ENCODE measurements at regions not wholly inside any gene's neighbourhood (a gene's known extent, or its start where the extent isn't known, plus 50 kb on each side); places are given as distances from the start of the nearest gene placed in this dataset.

DNA sequence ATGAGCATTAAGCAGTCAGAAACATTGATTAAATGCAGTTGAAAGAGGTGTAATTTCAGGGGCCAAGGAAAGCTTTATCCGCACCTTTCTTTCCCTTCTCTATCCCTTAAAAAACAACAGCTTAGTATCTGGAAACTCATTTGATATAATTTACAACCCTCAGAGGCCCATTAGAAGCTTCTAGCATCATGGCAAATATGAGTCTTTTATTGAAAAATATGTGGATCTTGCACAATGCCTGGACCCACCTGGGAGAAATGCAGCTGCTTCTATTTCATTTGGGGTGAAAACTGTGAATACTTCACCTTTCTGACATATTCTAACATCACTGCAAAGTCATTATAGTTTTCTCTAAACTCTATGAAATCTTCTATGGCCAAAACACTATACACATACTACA lies 492.2 kb upstream of the PSMD7 start:
- Histone ChIP-seq H3K4me3 (ENCODE audit: low read depth in 2 of 2, low read length in 2 of 2) (no peak overlapping the region), H3K36me3 (ENCODE audit: control insufficient read depth, insufficient read depth, low read length) (no peaks in the 10 kb centered on the region), H3K27ac (ENCODE audit: low read length) (no peak overlapping the region), H3K27me3 (ENCODE audit: control insufficient read depth, insufficient read depth, low read length) (no peaks in the 10 kb centered on the region), H3K9me3 (ENCODE audit: control insufficient read depth, insufficient read depth, low read depth, low read length) (no peaks in the 10 kb centered on the region), H3K4me1 (ENCODE audit: control insufficient read depth, insufficient read depth, low read length) (no peaks in the 10 kb centered on the region)
- ChIA-PET CTCF (no interaction called here), POLR2A (no interaction called here)
- TF ChIP-seq TCF7L2 (IDR thresholded peaks at IDR 0.05; ENCODE audit: low read depth, low read length) (no peak), POLR2AphosphoS5 (IDR thresholded peaks at IDR 0.05; ENCODE audit: low read depth, low read length) (no peak), SIN3A (IDR thresholded peaks at IDR 0.05; ENCODE audit: borderline replicate concordance, insufficient read depth, low read depth, low read length) (no peak)
- TF ChIP-seq, protein P1, sequence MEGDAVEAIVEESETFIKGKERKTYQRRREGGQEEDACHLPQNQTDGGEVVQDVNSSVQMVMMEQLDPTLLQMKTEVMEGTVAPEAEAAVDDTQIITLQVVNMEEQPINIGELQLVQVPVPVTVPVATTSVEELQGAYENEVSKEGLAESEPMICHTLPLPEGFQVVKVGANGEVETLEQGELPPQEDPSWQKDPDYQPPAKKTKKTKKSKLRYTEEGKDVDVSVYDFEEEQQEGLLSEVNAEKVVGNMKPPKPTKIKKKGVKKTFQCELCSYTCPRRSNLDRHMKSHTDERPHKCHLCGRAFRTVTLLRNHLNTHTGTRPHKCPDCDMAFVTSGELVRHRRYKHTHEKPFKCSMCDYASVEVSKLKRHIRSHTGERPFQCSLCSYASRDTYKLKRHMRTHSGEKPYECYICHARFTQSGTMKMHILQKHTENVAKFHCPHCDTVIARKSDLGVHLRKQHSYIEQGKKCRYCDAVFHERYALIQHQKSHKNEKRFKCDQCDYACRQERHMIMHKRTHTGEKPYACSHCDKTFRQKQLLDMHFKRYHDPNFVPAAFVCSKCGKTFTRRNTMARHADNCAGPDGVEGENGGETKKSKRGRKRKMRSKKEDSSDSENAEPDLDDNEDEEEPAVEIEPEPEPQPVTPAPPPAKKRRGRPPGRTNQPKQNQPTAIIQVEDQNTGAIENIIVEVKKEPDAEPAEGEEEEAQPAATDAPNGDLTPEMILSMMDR (IDR thresholded peaks at IDR 0.05): no peak
- TF ChIP-seq, protein P2, sequence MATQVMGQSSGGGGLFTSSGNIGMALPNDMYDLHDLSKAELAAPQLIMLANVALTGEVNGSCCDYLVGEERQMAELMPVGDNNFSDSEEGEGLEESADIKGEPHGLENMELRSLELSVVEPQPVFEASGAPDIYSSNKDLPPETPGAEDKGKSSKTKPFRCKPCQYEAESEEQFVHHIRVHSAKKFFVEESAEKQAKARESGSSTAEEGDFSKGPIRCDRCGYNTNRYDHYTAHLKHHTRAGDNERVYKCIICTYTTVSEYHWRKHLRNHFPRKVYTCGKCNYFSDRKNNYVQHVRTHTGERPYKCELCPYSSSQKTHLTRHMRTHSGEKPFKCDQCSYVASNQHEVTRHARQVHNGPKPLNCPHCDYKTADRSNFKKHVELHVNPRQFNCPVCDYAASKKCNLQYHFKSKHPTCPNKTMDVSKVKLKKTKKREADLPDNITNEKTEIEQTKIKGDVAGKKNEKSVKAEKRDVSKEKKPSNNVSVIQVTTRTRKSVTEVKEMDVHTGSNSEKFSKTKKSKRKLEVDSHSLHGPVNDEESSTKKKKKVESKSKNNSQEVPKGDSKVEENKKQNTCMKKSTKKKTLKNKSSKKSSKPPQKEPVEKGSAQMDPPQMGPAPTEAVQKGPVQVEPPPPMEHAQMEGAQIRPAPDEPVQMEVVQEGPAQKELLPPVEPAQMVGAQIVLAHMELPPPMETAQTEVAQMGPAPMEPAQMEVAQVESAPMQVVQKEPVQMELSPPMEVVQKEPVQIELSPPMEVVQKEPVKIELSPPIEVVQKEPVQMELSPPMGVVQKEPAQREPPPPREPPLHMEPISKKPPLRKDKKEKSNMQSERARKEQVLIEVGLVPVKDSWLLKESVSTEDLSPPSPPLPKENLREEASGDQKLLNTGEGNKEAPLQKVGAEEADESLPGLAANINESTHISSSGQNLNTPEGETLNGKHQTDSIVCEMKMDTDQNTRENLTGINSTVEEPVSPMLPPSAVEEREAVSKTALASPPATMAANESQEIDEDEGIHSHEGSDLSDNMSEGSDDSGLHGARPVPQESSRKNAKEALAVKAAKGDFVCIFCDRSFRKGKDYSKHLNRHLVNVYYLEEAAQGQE (IDR thresholded peaks at IDR 0.05; ENCODE audit: insufficient read depth in 1 of 2, low read depth in 2 of 2, low read length in 1 of 2): no peak
- ATAC-seq: no peak
- BruUV-seq (replicated peaks): no TSS peak
- in situ Hi-C loops (cut with HindIII; ENCODE audit: low pct_unique_long_range_greater_than_20kb, low sequenced_read_pairs): no loop called here
- intact Hi-C loops (cut with micrococcal nuclease; ENCODE audit: unreplicated experiment): no loop called here
- no peak for DNase-seq (ENCODE audit: low read depth, low spot score)

GRCh38 chr16:73798471-73798870 lies 498.1 kb upstream of the PSMD7 start:
- Histone ChIP-seq H3K27ac (ENCODE audit: low read length) (no peak overlapping the region), H3K9me3 (ENCODE audit: control insufficient read depth, insufficient read depth, low read depth, low read length) (no peaks in the 10 kb centered on the region), H3K27me3 (ENCODE audit: control insufficient read depth, insufficient read depth, low read length) (no peaks in the 10 kb centered on the region; the same call in 1 of the 2 replicates), H3K36me3 (ENCODE audit: control insufficient read depth, insufficient read depth, low read length) (no peaks in the 10 kb centered on the region; the same call in 1 of the 2 replicates), H3K4me1 (ENCODE audit: control insufficient read depth, insufficient read depth, low read length) (no peaks in the 10 kb centered on the region), H3K4me3 (ENCODE audit: low read depth in 2 of 2, low read length in 2 of 2) (no peak overlapping the region)
- BruUV-seq (replicated peaks): no TSS peak
- intact Hi-C loops (cut with micrococcal nuclease; ENCODE audit: unreplicated experiment): no loop called here
- no peak for ATAC-seq
- in situ Hi-C loops (cut with HindIII; ENCODE audit: low pct_unique_long_range_greater_than_20kb, low sequenced_read_pairs): no loop called here
- POLR2A ChIA-PET: no interaction called here
- TF ChIP-seq SIN3A (IDR thresholded peaks at IDR 0.05; ENCODE audit: borderline replicate concordance, insufficient read depth, low read depth, low read length) (no peak), TCF7L2 (IDR thresholded peaks at IDR 0.05; ENCODE audit: low read depth, low read length) (no peak), POLR2AphosphoS5 (IDR thresholded peaks at IDR 0.05; ENCODE audit: low read depth, low read length) (no peak)
- TF ChIP-seq, protein P2 (IDR thresholded peaks at IDR 0.05; ENCODE audit: insufficient read depth in 1 of 2, low read depth in 2 of 2, low read length in 1 of 2): no peak
- TF ChIP-seq, protein P1 (IDR thresholded peaks at IDR 0.05): no peak
- DNase-seq (ENCODE audit: low read depth, low spot score): no peak
- CTCF ChIA-PET: no interaction called here

All from Panc1 (cell line).